Ishikawa (cell line): ENCODE measurements at regions not wholly inside any gene's neighbourhood (a gene's known extent, or its start where the extent isn't known, plus 50 kb on each side); places are given as distances from the start of the nearest gene placed in this dataset.

ENCODE experiments used
- CEBPB ChIP-seq: IDR thresholded peaks from 2 replicates; pipeline ENCODE4 v1.6.1; 2012
- EP300 ChIP-seq: IDR thresholded peaks from 2 replicates; pipeline ENCODE4 v1.6.1; 2012; ENCODE audit warnings: borderline replicate concordance
- NFIC ChIP-seq: IDR thresholded peaks from 2 replicates; pipeline ENCODE4 v1.6.1; 2012
- RAD21 ChIP-seq: IDR thresholded peaks from 2 replicates; pipeline ENCODE4 v1.6.1; 2012; ENCODE audit warnings: low read depth
- TAF1 ChIP-seq: IDR thresholded peaks from 2 replicates; pipeline ENCODE4 v1.6.1; 2012; ENCODE audit warnings: low read depth, mild to moderate bottlenecking
- TEAD4 ChIP-seq: IDR thresholded peaks from 2 replicates; pipeline ENCODE4 v1.6.1; 2012
- YY1 ChIP-seq: IDR thresholded peaks from 2 replicates; pipeline ENCODE4 v1.6.1; 2012; ENCODE audit warnings: low read depth
- ZBTB7A ChIP-seq: IDR thresholded peaks from 2 replicates; pipeline ENCODE4 v1.6.1; 2012; ENCODE audit warnings: low read depth
- TF ChIP-seq, protein P1 (sequence below): IDR thresholded peaks from 2 replicates; pipeline ENCODE4 v1.6.1; 2012; ENCODE audit warnings: low read depth, mild to moderate bottlenecking
- TF ChIP-seq, protein P2 (sequence below): IDR thresholded peaks from 2 replicates; pipeline ENCODE4 v1.6.1; 2012

DNA sequence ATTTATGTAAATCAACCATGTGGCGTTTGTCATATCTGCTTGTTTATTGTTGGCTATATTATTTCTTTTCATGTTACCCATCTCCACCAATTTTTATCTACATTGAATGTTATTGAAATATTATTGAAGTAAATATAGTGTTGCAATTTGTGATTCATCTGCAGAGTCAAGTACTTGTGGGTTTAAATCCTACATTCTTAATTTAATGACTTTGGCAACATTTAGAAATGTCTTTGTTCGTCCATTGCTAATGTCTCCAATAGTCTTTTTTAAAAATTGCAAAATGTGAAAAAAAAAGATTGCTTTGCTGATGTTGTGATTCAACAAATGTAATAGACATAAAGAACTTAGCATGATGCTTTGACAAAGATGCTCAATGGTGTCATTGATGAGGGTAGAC is 1572.8 kb upstream of the PIK3C3 start:
- TF ChIP-seq TAF1 (no peak), RAD21 (no peak), CEBPB (no peak), ZBTB7A (no peak), NFIC (no peak), YY1 (no peak), EP300 (no peak), TEAD4 (no peak)
- TF ChIP-seq, protein P1, sequence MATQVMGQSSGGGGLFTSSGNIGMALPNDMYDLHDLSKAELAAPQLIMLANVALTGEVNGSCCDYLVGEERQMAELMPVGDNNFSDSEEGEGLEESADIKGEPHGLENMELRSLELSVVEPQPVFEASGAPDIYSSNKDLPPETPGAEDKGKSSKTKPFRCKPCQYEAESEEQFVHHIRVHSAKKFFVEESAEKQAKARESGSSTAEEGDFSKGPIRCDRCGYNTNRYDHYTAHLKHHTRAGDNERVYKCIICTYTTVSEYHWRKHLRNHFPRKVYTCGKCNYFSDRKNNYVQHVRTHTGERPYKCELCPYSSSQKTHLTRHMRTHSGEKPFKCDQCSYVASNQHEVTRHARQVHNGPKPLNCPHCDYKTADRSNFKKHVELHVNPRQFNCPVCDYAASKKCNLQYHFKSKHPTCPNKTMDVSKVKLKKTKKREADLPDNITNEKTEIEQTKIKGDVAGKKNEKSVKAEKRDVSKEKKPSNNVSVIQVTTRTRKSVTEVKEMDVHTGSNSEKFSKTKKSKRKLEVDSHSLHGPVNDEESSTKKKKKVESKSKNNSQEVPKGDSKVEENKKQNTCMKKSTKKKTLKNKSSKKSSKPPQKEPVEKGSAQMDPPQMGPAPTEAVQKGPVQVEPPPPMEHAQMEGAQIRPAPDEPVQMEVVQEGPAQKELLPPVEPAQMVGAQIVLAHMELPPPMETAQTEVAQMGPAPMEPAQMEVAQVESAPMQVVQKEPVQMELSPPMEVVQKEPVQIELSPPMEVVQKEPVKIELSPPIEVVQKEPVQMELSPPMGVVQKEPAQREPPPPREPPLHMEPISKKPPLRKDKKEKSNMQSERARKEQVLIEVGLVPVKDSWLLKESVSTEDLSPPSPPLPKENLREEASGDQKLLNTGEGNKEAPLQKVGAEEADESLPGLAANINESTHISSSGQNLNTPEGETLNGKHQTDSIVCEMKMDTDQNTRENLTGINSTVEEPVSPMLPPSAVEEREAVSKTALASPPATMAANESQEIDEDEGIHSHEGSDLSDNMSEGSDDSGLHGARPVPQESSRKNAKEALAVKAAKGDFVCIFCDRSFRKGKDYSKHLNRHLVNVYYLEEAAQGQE = no peak
- TF ChIP-seq, protein P2, sequence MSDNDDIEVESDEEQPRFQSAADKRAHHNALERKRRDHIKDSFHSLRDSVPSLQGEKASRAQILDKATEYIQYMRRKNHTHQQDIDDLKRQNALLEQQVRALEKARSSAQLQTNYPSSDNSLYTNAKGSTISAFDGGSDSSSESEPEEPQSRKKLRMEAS = no peak
